ENCODE measurements at regions not wholly inside any gene's neighbourhood (a gene's known extent, or its start where the extent isn't known, plus 50 kb on each side); places are given as distances from the start of the nearest gene placed in this dataset.

GRCh38 chr10:4775808-4776207 lies 50.2 kb upstream of the AKR1E2 start:
- peak in 1 of 5 experiments; percentile 29 for DNase-seq

- DNase-seq, result no peak
Observed at GRCh38 chr10:4772202-4772570, 53.8 kb upstream of the AKR1E2 start.

DNA sequence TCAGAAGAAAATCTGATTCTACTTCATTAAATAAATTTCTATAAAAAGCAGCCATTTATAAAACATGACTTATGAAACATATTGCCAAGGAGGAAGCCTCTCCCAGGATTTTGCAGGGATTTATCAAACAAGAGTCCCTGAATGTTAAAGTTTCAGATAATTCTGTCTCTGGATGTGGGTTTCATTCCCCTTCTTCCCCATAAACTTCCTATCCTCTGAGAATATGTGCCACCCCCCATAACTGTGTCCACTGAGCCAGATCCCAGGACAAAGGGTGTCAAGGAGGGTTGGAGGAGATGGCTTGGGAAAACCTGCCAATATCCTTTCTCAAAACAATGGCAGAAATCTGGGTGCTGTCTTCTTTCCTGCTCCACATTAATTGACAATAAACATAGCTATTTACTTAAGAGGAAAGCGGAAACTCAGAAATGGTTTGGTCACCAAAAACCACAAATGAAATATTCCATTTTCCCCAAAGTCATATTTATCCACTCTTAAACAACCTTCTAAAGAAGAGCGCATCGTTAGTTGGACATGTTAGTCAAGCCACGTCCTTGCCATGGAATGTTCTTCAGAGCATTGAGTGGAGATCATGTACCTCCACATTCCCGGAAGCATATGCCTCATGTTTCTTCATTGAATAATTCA lies 54.3 kb upstream of the AKR1E2 start:
- DNase-seq, result no peak

DNA sequence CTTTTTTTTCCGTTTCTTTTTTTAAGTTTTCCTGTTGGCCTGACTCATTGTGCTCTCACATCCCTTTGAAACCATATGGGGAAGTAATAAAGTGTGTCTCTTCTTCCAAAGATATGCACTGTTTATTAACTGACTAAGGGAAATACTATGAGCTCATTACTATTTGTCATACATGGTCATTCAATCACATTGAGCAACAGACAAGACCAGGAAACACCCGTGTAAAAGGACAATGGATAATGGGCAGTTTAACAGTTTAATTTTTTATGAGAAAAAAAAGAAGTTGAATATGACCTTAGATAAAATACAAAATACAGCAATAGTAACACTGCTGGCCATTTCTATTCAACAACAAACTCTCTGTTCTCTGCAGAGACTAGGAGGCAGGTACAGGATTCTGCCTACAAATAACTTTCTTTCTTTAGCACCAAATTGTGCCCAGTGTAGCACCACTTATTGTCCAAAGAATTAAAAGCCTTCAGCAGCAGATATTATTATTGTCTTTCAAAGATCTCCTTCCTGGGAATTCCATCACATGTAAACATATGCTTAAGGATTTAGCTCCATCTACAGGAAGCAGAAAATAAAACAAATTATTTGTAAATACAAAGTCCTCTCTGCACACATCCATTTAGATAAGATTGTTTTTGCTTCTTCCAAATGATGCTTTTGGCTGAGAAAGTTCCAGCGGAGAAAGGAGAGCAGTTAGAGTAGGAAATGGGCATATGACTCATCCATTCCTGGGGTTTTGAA lies 55.0 kb upstream of the AKR1E2 start:
- no peak for DNase-seq

DNA sequence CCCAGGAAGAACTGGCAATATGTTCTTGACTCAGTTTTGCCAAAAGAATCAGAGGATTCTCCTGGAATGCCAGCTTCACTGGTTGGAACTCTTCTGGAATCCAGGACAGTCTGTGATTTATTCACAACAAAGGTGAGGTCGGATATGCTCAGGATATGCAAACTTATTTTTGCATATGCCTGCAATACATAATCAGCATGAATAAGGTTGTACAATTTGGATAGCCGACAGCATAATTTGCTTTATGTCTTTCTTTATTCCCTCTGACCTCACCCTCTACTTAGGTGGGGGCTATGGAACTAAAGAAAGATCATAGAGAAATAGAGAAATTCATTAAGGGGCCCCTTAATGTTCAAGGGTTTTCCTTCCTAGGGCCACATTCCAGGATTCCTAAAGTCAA lies 57.6 kb upstream of the AKR1E2 start:
- DNase-seq, result no peak

GRCh38 chr10:4767033-4767814 lies 58.8 kb upstream of the AKR1E2 start:
- peak in 1 of 5 experiments; percentile 23 for DNase-seq

- no peak for DNase-seq
Observed at GRCh38 chr10:4766454-4766853, 59.6 kb upstream of the AKR1E2 start.

DNA sequence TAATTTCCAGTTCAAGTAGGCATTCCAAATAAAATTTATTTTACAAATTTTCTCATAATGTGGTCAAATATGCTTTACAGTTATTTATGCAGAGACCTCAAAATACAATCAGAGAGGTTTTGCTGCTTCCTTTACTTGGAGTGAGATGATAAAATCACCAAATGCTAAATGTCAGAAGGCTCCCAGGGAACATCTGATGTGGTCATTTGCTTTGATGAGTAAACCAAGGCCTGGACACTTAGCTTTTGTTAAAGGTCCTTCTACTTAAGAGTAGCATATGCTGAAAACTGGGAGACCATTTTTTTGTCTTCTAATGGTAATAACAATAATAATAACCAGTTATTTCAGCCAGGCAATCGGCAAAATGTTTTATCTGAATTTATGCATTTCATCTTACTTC lies 60.6 kb upstream of the AKR1E2 start:
- DNase-seq, result no peak

DNA sequence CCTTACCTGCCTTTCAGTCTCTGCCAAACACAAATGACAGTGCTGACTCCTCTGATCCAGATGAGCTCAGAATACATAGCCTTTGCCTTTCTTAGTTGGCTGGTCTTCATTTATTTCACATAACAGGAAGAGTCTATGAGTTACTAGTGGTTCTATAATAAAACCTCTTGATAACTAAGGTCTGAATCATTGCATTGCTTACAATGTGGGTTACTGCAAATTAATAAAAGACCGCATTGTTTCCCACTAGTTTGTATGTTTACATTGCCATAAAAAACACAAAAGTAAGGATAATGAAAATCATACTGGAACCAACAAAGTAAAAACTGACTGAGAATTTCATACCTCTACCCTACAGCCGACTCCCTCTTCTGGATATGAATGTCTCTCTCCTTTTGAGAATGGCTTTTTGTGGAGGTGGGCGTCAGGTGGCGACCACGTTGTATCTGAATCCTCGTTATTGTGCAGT lies 62.0 kb upstream of the AKR1E2 start:
- no peak for DNase-seq

- no peak for DNase-seq
Observed at GRCh38 chr10:4763513-4763912, 62.5 kb upstream of the AKR1E2 start.

DNA sequence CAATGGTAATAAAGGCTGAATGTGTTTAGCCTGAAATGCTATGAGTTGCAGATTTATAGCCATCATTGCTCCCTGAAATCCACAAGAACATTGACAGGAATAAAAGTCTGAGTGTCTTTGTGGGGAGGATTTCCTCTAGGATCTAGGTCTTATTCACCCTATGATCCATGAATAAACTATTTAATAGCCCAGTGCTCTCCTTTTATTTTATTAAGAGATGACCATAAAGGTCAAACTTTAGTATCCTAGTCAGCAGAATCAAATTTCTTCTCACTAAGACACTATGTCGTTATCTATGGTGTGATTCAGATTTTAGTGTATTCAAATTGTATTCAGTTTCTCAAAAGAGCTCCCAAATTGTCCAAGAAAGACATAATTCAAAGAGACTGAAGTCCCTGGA lies 67.8 kb upstream of the AKR1E2 start:
- no peak for DNase-seq

- no peak for DNase-seq
Observed at GRCh38 chr10:4755286-4755989, 70.6 kb upstream of the AKR1E2 start.

GRCh38 chr10:4754143-4754542 lies 71.9 kb upstream of the AKR1E2 start:
- no peak for DNase-seq

DNA sequence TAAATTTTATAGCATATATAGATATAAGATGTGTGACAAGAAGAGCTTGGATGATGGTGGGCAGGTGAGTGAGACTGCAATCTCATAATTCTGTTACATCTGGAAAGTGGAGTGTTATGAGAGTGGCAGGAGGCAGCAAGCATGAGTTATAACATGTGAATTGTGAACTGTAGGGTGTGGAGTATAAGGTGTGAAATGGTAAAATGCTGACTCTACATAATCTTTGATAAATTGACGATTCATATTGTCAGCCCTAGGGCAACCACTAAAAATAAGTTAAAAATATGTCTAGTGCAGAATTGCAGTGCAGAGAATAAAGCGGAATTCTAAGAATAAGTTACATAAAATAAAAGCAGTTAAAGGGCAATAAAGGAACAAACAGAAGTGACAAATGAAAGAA lies 74.8 kb upstream of the AKR1E2 start:
- no peak for DNase-seq

GRCh38 chr10:4749271-4749574 lies 76.8 kb upstream of the AKR1E2 start:
- DNase-seq, result no peak

- no peak for DNase-seq
Observed at GRCh38 chr10:4748491-4749270, 77.3 kb upstream of the AKR1E2 start.

- no peak for DNase-seq
Observed at GRCh38 chr10:4742217-4742616, 83.8 kb upstream of the AKR1E2 start.

DNA sequence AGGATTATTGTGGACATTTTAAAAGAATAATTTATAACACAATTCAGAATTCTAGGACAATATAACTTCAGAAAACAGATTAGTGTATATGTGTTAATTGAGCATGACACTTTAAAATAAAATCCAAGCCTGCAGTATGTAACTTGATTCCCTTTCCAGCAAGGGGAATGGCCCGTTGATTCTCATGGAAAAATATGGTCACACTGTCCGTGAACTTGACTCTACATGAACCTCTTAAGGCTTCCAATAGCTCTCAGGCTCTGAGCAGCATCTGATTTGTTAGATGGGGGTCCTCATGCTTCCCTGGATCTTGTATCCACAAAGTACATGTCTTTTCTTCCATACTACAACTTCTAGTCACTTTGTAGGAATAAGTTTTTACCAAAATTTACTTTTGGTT lies 85.5 kb upstream of the AKR1E2 start:
- DNase-seq, result no peak

DNA sequence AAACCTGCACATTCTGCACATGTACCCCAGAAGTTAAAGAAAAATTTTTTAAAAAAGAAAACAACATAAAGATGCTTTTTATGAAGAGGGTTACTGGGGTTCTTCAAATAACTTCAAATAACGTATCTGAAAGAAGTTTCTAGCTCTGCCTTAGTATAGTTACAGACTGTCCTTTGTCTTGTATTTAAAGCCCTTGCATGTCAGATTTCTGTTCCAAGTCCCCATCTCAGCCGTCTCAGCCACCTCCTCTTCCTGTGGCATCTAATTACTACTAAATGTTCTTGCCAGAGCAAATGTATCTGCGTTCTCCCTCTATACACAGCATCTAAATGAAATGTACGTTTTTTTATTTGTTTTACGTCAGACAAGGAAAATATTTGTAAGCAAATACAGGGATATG lies 89.4 kb upstream of the AKR1E2 start:
- DNase-seq, result no peak

GRCh38 chr10:4736183-4736582 lies 89.8 kb upstream of the AKR1E2 start:
- no peak for DNase-seq

DNA sequence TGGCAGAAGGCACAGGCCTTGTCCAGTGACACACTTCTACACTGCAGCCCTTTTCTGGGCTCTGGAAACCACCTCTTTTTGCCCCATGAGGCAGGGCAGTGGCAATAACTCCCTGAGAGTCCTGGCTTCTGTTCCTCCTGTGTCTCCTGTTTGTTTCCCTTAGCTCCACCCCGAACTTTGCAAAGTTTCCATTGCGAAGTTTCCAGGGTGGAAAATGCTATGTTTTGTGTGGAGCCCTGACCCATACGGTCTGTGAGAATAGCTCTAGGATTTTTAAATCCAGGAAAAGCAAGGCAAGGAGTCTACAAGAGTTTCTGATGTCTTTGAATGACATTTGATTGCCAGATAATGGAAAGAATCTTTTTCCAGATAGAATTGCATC lies 92.2 kb upstream of the AKR1E2 start:
- no peak for DNase-seq

DNA sequence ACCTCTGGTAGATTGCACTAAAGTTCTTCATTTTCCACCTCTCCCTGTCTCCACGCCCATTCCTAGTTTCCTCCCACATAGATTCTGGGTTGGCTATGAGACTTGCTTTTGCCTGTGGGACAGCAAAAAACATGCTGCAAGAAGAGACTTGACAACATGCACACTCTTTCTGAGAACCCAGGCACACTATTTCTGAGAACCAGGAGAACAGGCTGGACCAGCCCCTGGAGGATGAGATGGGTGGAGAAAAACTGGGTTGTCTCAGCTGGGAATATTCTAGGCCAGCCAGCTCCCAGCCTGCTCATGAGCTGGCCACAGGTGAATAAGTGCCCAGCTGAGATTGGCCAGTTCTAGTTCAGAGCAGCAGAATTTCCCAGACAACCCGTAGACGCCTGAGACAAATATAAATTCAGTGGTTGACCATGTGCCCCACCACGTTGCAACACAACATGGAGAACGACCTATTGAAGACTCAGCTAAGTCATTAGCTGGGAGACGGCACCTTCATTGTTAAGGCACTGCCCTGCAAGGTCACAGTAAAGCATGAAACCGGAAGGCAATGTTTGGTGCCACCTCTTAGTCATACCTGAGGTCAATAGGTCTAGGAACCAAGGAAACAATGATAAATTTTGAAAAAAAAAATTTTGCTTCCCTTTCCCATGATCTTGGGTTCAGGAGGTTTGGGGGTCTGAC lies 92.7 kb upstream of the AKR1E2 start:
- no peak for DNase-seq

Data from T-helper 2 cell (primary cell).